ENCODE measurements at regions not wholly inside any gene's neighbourhood (a gene's known extent, or its start where the extent isn't known, plus 50 kb on each side); places are given as distances from the start of the nearest gene placed in this dataset.

DNA sequence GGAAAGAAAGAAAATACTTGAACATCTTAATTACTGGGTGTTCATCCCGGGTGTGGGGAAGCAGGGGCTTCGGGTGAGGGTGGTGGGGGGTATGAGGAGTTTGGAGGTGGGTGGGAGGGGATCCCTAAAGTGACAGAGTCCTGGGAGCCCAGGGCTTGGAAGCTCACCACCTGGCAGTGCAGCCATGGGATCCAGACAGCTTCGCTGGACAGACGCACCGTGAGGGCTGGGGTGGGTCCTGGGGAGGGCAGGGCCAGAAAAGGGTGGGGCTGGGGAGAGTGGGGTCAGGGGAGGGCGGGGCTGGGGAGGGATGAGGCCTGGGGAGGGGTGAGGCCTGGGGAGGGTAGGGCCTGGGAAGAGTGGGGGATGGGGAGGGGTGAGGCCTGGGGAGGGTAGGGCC is 127.5 kb upstream of the LPCAT1 start:
- TF ChIP-seq CTCF (IDR thresholded peaks at IDR 0.05) = no peak
- TF ChIP-seq POLR2A (IDR thresholded peaks at IDR 0.05) = no peak
